ENCODE measurements at regions not wholly inside any gene's neighbourhood (a gene's known extent, or its start where the extent isn't known, plus 50 kb on each side); places are given as distances from the start of the nearest gene placed in this dataset.
"Not testable (repeated sequence)": the region's sequence is repeated elsewhere in the genome, so short reads cannot be mapped to it uniquely, and the experiment has no call there.

GRCh38 chr4:159859656-159860148 is 756.8 kb downstream of the RAPGEF2 start:
- DNase-seq = no peak

GRCh38 chr4:159860945-159861344 is 758.1 kb downstream of the RAPGEF2 start:
- no peak for DNase-seq

- DNase-seq = no peak
These were observed 761.5 kb downstream of the RAPGEF2 start for GRCh38 chr4:159864337-159864736.

DNA sequence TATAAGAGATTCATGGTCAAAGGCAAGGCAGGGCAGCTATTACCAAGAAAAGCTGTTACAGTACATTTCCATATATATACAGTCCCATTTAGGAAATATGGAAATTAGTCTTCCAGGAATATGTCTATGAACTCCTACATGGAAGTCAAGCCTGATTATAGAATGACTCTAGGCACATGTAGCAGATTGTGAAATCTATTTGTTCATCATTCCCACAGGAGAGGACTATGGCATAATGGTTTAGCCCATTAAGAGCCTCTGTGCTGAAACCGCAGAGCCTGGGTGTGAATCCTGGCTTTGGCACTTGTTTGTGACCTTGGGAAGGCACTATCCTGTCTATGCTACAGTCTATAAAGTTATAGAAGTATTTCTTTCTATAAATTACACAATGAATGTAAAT is 764.8 kb downstream of the RAPGEF2 start:
- DNase-seq = no peak

GRCh38 chr4:159868936-159869335 is 766.1 kb downstream of the RAPGEF2 start:
- not testable (repeated sequence) for DNase-seq

GRCh38 chr4:159871141-159871540 is 768.3 kb downstream of the RAPGEF2 start:
- no peak for DNase-seq

DNA sequence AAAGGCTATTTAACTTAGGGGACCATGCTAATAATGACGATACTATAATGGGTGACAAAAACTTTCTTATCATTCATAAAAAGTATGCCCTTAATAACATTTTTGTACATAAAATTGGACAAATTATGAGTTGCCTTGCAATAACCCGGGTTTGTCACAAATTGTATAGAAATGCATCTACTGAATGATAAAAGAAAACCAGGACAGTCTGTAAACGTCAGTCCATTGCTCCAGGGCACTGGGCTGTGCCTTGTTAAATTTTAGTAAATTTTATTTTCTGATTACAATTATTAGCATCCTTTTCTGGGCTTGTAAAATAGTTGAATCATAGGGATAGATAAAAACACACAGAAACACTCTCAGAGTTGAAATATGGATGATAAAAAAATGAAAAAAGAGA is 778.3 kb downstream of the RAPGEF2 start:
- no peak for DNase-seq

- no peak for DNase-seq
These were observed 782.1 kb downstream of the RAPGEF2 start for GRCh38 chr4:159884989-159885388.

- DNase-seq = no peak
These were observed 796.7 kb downstream of the RAPGEF2 start for GRCh38 chr4:159899596-159899995.

GRCh38 chr4:159900562-159900961 is 797.7 kb downstream of the RAPGEF2 start:
- DNase-seq = no peak

DNA sequence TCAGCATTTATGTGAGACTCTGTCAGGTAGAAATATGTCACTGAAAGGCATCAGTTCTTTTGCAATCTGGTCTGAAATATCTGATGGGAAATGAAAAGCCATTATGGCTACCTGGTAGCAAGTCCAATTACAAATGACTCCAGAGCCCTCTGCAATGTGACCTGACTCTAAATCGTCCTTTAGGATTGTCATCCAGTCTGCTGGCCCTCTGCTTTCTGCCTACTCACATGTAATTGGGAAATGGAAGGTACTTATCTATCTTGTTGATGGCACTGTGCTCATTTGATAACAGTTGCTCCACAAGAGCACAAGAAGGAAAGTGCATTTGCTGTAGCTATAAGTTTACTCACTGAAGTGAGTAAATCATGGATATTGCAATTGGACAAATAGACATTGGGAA is 799.8 kb downstream of the RAPGEF2 start:
- DNase-seq = no peak

DNA sequence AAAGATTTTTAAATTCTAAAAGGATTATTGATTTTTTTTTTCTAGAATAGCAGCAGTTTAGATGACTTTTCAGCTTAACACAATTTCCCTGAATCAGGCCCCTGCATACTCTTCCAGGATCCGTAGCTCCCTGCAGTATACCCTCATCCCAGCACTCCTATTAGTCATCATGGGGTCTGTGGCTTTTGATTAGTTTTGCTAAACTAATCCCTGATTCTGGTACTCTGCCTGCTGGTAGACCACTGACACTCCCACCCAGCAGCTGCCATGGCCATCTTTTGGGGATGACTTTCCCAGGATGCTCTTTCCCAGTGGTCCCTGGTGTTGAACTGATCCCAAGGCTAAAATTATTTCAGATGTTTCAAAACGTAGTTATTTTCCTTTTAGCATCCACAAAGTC is 802.0 kb downstream of the RAPGEF2 start:
- no peak for DNase-seq

GRCh38 chr4:159906051-159906450 is 803.2 kb downstream of the RAPGEF2 start:
- DNase-seq = no peak

- DNase-seq = no peak
These were observed 803.6 kb downstream of the RAPGEF2 start for GRCh38 chr4:159906517-159906916.

DNA sequence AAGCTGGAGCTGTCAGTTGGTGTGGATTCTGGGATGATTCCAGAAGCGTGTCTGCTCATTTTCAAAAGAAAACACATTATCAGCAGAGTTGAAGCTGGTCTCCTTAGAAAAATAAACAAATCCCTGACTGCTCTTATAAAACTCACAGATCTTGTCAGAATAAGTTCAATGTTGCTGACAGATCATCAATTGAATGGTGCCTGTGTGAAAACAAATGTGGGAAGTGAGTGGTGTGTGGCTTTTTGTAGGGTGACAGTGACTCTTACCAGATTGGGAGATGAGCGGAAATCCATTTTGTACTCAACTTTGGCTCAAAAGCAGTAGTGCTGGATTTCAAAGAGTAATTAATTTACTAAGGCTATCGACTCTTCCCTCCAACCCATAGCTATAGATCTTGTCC is 807.8 kb downstream of the RAPGEF2 start:
- DNase-seq = no peak

DNA sequence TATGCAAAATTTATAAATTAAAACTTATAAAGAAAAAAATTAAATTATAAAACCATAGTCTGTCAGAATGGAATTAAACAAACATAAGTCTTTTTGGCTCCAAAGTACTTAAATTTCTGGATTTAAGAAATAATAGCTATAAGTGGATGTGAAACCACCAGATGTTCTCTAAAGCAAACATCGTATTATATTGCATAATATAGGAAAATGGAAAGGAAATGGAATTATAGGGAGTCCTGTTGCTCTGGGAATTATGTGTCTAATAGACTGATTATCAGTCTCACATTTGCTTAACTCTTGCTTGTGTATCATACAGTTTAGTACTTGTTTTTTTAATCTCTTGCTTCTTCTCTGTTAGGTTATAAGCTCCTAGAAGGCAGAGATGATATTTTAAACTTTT is 819.2 kb downstream of the RAPGEF2 start:
- DNase-seq = no peak

DNA sequence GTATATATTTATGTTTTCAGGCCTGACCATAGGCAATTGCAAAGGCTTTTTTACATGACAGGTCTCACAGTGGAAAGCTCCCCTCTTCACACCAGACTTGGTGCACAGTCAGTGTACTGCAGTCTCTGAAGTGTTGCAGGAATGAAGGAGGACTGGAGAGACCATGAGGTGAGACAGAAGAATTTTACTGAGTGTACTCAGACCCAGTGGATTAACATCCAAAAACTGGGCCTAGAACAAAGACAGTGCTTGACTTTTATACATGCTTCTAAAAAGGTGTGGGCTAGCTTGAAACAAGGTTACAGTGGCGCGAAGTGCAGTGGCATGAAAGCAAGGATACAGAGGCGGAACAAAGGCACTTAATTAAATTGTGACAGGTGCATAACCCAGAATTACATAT is 822.9 kb downstream of the RAPGEF2 start:
- DNase-seq = no peak

- no peak for DNase-seq
These were observed 824.0 kb downstream of the RAPGEF2 start for GRCh38 chr4:159926871-159927270.

DNA sequence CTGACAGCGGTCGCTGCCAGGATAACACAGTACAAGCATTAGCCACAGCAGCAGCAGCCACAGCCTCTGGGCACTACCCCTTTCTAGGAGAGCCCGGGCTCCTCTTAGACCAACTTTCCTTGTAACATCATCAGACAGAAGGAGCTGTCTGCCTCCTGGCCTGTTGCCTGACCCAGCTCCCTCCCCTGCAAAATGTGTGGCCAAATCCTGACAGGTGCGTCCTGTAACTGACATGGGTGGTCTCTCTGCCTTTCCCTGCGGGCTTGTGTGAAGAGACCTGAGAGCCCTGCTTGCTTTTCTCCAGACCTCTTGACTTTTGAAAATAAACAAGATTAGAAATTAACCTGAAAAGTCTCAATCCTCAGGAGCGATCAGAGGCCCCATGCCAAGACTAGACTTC is 824.9 kb downstream of the RAPGEF2 start:
- no peak for DNase-seq

GRCh38 chr4:159934602-159935001 is 831.7 kb downstream of the RAPGEF2 start:
- DNase-seq = not testable (repeated sequence)

DNA sequence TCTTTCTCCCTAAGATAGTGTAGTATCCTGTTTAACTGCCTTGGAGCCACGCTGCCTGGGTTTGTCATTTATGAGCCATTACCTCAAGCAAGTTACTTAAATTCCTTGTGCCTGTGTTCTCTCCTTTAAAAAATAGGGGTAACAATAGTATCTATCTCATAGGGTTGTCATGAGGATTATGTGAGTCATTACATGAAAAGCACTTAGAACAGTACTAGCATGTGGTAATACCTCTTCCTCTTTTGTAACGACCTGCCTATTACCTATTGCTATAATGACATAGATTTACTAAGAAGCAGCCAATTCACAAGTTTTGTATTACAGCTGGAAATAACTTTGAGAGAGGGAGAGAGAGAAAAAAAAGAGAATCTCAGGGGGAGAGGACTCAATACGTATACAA is 834.7 kb downstream of the RAPGEF2 start:
- no peak for DNase-seq

GRCh38 chr4:159939681-159940080 is 836.8 kb downstream of the RAPGEF2 start:
- DNase-seq = not testable (repeated sequence)

DNA sequence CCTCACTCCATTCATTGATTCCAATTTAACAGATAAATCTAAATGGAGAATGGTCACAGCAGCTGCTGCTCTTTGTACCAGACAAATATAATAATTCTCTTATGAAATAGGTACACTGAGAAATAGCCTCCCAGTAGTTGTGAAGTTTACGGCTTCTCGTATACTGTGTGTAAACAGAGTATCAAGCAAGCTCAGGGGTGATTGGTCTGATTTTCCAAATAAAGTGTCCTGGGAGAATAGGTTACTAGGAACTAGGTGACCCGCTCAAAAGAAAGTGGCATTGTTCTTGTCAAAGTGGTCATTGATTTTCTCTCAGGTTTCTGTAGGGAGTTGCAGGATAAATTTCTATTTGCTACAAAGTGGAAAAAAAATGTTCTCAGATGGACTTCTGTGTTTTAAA is 838.2 kb downstream of the RAPGEF2 start:
- DNase-seq = no peak

GRCh38 chr4:159944477-159944876 is 841.6 kb downstream of the RAPGEF2 start:
- DNase-seq = no peak

GRCh38 chr4:159946983-159947615 is 844.2 kb downstream of the RAPGEF2 start:
- peak; percentile 59 for DNase-seq
